ENCODE measurements at regions not wholly inside any gene's neighbourhood (a gene's known extent, or its start where the extent isn't known, plus 50 kb on each side); places are given as distances from the start of the nearest gene placed in this dataset.

- H3K4me3 Mint-ChIP-seq: no peak overlapping the region
- H3K27me3 Mint-ChIP-seq (ENCODE audit: low read depth): peaks cover 5% of the 10 kb centered on the region
- H3K27ac Mint-ChIP-seq (ENCODE audit: unreplicated experiment): no peak overlapping the region
- no peaks in the 10 kb centered on the region for H3K9me3 Mint-ChIP-seq
- H3K36me3 Mint-ChIP-seq (ENCODE audit: low read depth): no peaks in the 10 kb centered on the region
- no peaks in the 10 kb centered on the region for H3K4me1 Mint-ChIP-seq
- DNase-seq (ENCODE audit: low read depth, low spot score): no peak
- no peak for TF ChIP-seq CTCF (conservative IDR thresholded peaks at IDR 0.05)
These were observed 61.6 kb upstream of the WSB1 start for GRCh38 chr17:27232328-27232727.

GRCh38 chr17:27233059-27233458 lies 60.9 kb upstream of the WSB1 start:
- Mint-ChIP-seq H3K36me3 (ENCODE audit: low read depth) (no peaks in the 10 kb centered on the region), H3K27ac (ENCODE audit: unreplicated experiment) (no peak overlapping the region), H3K27me3 (ENCODE audit: low read depth) (peaks cover 5% of the 10 kb centered on the region), H3K4me3 (no peak overlapping the region), H3K4me1 (no peaks in the 10 kb centered on the region), H3K9me3 (no peaks in the 10 kb centered on the region)
- TF ChIP-seq CTCF (conservative IDR thresholded peaks at IDR 0.05): no peak
- no peak for DNase-seq (ENCODE audit: low read depth, low spot score)

- H3K4me1 Mint-ChIP-seq: no peaks in the 10 kb centered on the region
- H3K27me3 Mint-ChIP-seq (ENCODE audit: low read depth): peaks cover 5% of the 10 kb centered on the region
- no peak for TF ChIP-seq CTCF (conservative IDR thresholded peaks at IDR 0.05)
- H3K36me3 Mint-ChIP-seq (ENCODE audit: low read depth): no peaks in the 10 kb centered on the region
- H3K9me3 Mint-ChIP-seq: no peaks in the 10 kb centered on the region
- H3K27ac Mint-ChIP-seq (ENCODE audit: unreplicated experiment): no peak overlapping the region
- no peak overlapping the region for H3K4me3 Mint-ChIP-seq
- no peak for DNase-seq (ENCODE audit: low read depth, low spot score)
These were observed 60.1 kb upstream of the WSB1 start for GRCh38 chr17:27233776-27234175.

DNA sequence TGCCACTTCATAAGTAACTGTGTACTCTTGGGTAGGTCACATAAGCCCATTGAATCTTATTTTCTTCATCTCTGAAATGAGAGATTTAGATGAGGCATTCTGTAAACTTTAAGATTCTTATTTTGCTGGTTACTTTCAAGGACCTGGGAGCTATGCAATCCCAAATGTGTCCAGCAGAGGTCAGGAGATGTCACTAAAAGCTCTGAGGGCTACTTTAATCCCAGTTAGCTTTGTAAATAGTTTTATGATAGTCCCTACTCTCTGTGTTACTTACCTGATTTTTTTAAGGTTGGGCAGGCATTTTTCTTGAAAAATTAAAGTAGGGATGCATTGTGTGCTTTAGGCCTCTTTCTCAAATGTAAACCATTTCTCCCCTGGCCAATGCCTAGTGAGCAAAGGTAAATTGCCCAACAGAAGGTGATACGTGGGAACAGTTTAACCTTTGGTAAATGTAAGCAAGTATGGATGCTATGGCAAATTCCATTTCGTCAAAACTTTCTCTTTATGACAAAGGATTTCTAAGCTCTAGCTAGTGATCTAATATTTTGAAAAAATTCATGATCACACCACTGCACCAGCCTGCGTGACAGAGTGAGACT lies 57.1 kb upstream of the WSB1 start:
- Mint-ChIP-seq H3K9me3 (no peaks in the 10 kb centered on the region), H3K4me3 (no peak overlapping the region), H3K36me3 (ENCODE audit: low read depth) (no peaks in the 10 kb centered on the region), H3K27me3 (ENCODE audit: low read depth) (peaks cover 5% of the 10 kb centered on the region), H3K27ac (ENCODE audit: unreplicated experiment) (no peak overlapping the region), H3K4me1 (no peaks in the 10 kb centered on the region)
- peak; percentile 94 for TF ChIP-seq CTCF (conservative IDR thresholded peaks at IDR 0.05)
- peak; percentile 74 for DNase-seq (ENCODE audit: low read depth, low spot score)

GRCh38 chr17:27237890-27238289 lies 56.0 kb upstream of the WSB1 start:
- DNase-seq (ENCODE audit: low read depth, low spot score): no peak
- Mint-ChIP-seq H3K36me3 (ENCODE audit: low read depth) (no peaks in the 10 kb centered on the region), H3K27ac (ENCODE audit: unreplicated experiment) (no peak overlapping the region), H3K27me3 (ENCODE audit: low read depth) (peaks cover 5% of the 10 kb centered on the region), H3K4me1 (no peaks in the 10 kb centered on the region), H3K4me3 (no peak overlapping the region), H3K9me3 (no peaks in the 10 kb centered on the region)
- TF ChIP-seq CTCF (conservative IDR thresholded peaks at IDR 0.05): no peak
